T47D (cell line): ENCODE measurements at regions not wholly inside any gene's neighbourhood (a gene's known extent, or its start where the extent isn't known, plus 50 kb on each side); places are given as distances from the start of the nearest gene placed in this dataset.

Experiments
- DNase-seq, 2 experiments: peaks; one replicate each; pipeline versions ENCODE4 v3.0.0 to v3.0.0-alpha.2; 2011 to 2012; ENCODE audit warnings: low read depth in 1 of 2, low spot score in 1 of 2
- JUND ChIP-seq: IDR thresholded peaks from 2 replicates; pipeline ENCODE4 v1.6.1; 2012; ENCODE audit warnings: low read depth
- in situ Hi-C: cut with HindIII; loops from 2 replicates; pipeline ENCODE4 v1.10.0; 2016; ENCODE audit warnings: low sequenced_read_pairs, low pct_unique_long_range_greater_than_20kb

GRCh38 chr1:5651964-5652821 is 340.0 kb downstream of the NPHP4 start:
- no peak for TF ChIP-seq JUND
- in situ Hi-C loops: no loop called here
- no peak for DNase-seq

GRCh38 chr1:5651473-5651872 is 340.8 kb downstream of the NPHP4 start:
- TF ChIP-seq JUND: no peak
- in situ Hi-C loops: no loop called here
- DNase-seq: no peak

GRCh38 chr1:5651027-5651410 is 341.2 kb downstream of the NPHP4 start:
- DNase-seq: no peak
- no peak for TF ChIP-seq JUND
- in situ Hi-C loops: no loop called here

- no peak for TF ChIP-seq JUND
- in situ Hi-C loops: no loop called here
Measured at GRCh38 chr1:5650283-5651026, 341.8 kb downstream of the NPHP4 start.

GRCh38 chr1:5649795-5650194 is 342.4 kb downstream of the NPHP4 start:
- no peak for DNase-seq
- in situ Hi-C loops: no loop called here

More at GRCh38 chr1:5650283-5651026, 341.8 kb downstream of the NPHP4 start:
- no peak for DNase-seq

GRCh38 chr1:5649166-5649551 is 343.1 kb downstream of the NPHP4 start:
- no peak for DNase-seq
- no peak for TF ChIP-seq JUND
- in situ Hi-C loops: no loop called here

More at GRCh38 chr1:5649795-5650194, 342.4 kb downstream of the NPHP4 start:
- TF ChIP-seq JUND: no peak

- no peak for TF ChIP-seq JUND
- in situ Hi-C loops: no loop called here
- no peak for DNase-seq
Measured at GRCh38 chr1:5648410-5649165, 343.6 kb downstream of the NPHP4 start.

- no peak for TF ChIP-seq JUND
- DNase-seq: no peak
- in situ Hi-C loops: no loop called here
Measured at GRCh38 chr1:5647234-5647633, 345.0 kb downstream of the NPHP4 start.

- in situ Hi-C loops: no loop called here
- DNase-seq: no peak
- TF ChIP-seq JUND: no peak
Measured at GRCh38 chr1:5646486-5647149, 345.6 kb downstream of the NPHP4 start.

- no peak for TF ChIP-seq JUND
- no peak for DNase-seq
- in situ Hi-C loops: no loop called here
Measured at GRCh38 chr1:5645929-5646328, 346.3 kb downstream of the NPHP4 start.

GRCh38 chr1:5645135-5645399 is 347.2 kb downstream of the NPHP4 start:
- no peak for DNase-seq
- in situ Hi-C loops: no loop called here
- no peak for TF ChIP-seq JUND
